ENCODE measurements at regions not wholly inside any gene's neighbourhood (a gene's known extent, or its start where the extent isn't known, plus 50 kb on each side); places are given as distances from the start of the nearest gene placed in this dataset.
"Not testable (repeated sequence)": the region's sequence is repeated elsewhere in the genome, so short reads cannot be mapped to it uniquely, and the experiment has no call there.

DNA sequence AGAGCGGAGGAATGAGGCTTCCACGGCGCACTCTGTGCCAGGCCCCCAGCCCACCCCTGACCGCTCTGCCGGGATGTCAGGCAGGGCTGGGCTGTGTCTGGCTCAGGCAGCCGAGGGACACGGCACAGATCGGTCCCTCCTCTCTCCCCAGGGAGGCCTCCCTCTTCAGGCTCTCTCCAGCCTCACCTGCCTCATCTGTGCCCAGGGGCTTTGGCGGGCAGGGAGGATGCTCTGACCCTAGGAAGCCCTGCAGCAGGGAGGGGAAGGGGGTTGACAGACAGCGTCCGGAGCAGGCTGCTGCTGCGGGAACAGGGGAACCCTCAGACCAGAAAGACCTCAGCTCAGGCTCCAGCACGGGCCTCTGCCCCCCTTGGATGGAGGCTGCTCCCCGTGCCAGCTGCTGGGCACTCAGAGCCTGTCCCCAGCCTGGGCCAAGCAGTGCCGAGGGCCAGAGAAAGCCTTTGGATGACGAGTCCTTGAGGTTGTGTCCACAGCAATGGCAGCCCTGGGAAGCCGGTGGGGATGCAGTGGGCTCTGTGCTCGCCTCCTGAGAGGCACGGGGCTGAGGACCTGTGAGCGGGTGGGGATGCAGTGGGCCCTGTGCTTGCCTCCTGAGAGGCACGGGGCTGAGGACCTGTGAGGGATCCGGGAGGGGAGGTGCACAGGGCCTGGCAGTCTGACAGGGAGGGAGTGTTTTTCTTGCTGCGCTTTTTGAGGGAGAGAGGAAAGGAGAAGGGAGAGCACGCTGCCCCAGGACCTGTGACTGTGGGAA is 66.9 kb downstream of the FOXL3 start:
- DNase-seq: no peak

DNA sequence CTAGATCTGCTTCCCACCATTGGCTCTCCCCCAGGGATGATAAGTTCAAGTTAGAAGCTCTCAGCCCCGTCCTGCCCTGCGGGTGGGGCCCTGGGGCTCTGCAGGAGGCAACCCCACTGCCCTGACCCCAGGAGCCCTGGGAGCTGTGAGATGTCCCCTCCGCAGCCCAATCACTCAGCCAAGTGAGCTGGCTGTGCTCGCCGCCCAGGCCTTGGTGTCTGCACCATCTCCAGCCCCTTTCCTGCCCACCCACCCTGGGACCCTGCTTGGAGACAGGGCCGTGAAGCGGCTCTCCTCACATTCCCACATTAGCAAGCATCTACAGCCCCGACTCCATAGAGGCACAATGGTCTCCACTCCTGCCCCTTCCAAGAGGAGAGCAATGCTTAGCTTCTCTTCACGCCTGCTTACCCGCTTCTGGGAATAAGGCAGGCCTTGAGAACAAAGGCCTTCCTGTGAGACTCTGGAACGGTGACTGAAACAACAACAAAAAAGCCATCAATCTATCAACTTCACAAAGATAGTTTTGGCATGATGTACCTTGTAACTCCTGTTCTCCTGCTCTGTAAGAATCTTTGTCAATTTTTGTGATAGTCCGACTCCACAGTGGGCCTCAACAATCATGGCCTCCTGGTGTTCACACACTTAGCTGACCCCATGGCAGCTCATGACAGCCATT is 67.7 kb downstream of the FOXL3 start:
- DNase-seq: no peak

DNA sequence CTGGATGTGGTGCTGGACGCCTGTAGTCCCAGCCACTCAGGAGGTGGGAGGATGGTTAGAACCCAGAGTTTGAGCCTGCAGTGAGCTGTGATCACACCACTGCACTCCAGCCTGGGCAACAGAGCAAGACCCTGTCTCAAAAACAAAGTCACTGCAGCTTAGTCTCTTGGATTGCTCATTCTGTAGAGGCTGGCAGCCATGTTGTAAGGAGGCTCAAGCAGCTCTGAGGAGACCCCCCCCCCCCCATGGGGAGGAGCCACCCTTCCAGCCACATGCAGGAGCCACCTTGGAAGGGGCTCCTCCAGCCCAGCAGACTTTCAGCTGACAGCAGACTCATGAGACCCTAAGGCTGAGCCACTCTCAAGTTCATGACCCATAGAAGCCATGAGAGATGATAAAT is 68.4 kb downstream of the FOXL3 start:
- no peak for DNase-seq

DNA sequence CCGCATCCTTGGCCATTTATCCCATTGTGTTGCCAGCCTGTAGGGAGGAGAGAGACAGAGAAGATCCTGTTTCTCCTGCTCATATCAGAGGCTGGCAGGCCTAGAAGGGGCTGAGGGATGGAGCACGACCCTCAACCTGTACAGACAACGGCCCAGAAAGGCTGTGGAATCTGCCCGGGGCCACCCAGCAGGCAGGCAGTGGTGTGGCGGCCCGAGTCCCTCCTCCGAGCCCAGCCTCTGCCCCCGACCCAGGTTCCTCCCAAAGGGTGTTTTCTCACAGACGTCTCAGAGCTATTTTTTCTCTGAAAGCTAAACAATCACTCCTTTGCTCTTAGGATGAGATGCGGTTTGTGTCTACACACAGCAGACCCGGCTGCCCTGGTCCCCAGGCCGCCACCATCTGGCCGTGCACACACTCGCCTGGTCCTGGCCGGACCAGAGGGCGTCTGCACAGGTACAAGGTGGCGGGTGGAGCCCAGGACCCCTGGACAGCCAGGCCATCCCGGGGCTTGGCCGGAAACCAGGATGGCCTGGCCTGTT is 69.3 kb downstream of the FOXL3 start:
- DNase-seq: no peak

DNA sequence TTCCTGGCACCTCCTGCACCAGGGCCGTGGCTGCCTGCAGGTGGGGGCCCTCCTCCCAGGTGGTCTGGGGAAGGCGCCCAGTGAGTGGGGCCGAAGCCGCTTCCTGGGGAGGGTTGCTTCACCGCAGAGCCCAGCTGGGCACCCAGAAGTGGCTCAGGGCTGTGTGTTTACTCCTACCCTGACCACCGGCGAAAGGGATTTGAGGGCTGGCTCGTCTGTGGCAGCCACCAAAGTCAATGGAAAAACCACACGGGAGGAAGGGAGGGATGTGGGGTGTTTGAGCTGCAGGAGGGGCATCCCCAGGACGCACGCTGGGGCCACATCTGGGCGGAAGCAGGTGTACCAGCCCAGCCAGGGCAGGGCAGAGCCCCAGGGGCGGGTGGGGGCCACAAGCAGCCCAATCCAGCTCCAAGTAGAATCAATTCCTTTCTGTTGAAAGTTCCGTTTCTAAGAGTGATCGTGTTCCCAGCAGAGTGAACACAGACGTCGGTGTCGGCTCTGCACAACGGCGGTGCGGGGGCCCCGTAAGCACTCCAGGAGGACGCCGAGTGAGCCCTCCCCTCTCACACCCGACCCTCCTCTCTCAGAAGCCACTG is 69.9 kb downstream of the FOXL3 start:
- peak; percentile 34 for DNase-seq

DNA sequence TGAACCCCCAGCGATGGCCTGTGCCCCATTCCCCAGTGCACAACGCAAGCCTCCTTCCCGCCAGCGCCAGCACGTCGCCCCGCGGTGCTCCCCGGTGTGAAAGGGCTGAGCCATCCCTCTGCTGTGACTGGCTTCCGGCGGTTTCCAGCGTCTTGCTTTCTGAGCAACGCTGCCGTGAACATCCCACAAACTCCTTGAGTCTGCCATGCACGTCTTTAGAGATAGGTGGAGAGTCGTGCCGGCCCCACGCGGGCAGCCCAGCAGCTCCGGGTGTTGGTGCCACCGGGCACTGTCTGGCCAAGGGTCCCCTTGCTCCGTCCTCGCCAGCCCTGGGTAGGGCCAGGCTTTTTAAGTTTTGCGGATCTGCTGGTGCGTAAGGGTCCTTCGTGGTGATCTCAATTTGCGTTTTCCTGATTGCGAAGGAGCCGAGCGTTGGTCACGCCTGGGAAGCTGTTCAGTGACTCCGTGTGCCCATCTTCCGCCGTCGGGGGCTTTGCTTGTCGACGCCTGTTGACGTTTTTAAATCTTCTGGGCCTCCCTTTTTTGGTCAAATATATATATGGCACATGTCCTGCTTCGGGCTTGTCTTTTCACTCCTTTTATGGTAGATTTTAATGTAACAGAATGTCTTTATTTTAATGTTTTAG is 70.6 kb downstream of the FOXL3 start:
- DNase-seq: peak; percentile 72

DNA sequence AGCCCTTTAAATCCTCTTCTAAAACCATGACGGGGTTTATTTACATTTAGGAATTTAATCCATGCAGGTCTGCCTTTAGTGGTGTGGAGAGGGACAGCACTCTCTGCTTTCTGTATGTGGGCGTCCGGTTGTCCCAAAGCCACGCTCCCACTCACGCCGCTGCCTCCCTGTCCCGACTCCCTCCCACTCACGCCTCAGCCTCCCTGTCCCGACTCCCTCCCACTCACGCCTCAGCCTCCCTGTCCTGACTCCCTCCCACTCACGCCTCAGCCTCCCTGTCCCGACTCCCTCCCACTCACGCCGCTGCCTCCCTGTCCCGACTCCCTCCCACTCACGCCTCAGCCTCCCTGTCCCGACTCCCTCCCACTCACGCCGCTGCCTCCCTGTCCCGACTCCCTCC is 71.2 kb downstream of the FOXL3 start:
- not testable (repeated sequence) for DNase-seq

DNA sequence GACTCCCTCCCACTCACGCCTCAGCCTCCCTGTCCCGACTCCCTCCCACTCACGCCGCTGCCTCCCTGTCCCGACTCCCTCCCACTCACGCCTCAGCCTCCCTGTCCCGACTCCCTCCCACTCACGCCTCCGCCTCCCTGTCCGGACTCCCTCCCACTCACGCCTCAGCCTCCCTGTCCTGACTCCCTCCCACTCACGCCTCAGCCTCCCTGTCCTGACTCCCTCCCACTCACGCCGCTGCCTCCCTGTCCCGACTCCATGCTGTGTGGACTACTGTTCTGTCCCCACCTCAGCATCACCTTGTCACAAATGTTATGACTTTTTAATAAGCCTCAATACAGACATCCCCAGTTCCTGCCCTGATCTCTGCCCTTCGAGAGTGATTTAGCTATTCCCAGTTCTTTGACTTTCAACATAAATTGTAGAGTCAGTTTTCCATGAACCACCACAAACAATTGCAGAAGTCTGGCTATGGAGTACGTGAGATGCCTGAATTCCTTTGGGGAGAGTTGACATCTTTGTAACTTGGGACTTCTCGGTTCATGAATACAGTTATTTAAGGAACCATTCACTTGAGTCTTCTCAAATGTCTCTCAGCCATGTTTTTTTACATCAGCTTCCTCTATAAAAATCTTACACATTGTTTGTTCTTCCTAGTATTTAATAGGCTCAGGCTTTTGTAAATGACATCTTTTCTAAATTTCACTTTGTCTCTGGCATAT is 71.9 kb downstream of the FOXL3 start:
- DNase-seq: no peak

DNA sequence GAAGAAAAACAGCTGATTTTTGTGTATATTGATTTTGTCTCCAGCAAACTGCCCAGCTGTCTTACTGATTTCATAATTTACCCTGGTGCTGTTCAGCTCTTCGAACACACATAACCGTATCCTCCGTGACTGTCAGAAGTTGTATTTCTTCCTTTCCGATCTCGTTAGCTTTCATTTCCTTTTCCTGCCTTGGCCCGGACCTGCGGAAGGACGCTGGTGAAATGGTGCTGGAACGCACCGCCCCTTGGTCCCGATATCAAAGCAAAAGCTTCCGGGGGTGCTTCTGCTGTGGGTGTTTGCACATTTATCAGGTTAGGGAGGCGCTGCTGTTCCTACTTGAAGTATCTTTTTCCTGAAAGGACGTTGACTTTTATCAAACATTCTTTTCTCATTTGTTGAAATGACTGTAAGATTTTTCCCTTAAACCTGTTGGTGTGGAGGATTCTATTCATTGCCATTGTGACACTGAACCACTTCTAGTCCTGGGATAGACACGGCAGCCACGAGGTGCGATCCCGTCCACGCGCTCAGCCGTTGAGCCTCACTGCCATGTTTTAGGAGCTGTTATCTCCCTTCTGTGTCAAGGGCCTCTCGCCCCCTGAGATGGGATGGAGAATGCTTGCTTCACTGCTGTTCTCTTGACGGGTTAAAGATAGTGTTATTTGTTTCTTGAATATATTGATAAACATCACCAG is 72.6 kb downstream of the FOXL3 start:
- DNase-seq: peak; percentile 60

DNA sequence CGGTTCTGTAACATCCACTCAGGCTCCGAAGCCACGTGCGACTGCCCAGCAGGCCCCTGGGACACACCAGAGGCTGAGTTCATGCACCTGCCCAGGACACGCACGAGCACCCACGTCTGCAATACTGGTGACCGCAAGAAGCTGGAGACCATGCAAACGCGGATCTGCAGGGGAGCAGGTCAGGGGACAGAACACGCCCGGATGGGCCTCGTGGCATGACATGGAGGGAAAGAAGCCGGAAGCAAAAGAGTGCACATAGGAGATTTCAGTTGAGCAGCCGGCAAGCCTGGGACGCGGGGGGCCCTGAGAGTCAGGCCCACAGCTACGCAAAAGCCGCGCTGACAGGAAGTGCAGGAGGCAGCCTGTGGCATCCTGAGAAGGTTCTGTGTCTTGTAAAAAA is 73.7 kb downstream of the FOXL3 start:
- no peak for DNase-seq

DNA sequence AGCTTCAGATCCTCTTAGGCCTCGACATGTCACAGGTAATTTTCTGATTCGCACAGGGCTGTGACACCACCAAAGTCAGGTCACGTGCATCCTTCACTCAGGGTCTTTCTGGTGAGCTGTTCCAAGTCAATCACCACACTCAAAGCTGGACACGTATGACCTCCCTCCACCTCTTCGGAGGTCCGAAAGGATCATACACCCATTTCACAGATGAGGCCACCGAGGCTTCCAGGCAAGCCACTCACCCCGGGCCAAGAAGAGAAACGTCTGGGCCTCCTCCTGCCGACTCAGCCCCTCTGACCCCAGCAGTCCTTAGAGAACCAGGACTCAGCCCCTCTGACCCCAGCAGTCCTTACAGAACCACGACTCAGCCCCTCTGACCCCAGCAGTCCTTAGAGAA is 74.6 kb downstream of the FOXL3 start:
- no peak for DNase-seq

DNA sequence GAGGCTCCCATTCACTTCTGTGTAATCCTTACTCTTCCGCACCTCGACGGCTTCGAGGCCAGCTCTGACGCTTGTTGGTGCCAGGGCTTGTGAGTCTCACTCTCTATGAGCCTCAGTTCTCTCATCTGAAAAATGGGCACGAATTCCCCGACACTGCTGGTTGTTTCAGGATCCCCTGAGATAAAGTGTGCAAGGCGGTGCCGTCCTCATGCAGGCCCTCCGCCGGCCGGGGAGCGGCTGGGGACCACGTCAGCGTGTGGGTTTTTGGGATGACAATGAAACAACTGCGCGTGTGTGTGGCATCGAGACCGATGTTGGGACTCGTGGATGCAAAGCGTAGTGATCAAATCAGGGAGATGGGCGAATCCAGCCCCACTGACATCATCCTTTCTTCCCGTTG is 75.6 kb downstream of the FOXL3 start:
- no peak for DNase-seq

DNA sequence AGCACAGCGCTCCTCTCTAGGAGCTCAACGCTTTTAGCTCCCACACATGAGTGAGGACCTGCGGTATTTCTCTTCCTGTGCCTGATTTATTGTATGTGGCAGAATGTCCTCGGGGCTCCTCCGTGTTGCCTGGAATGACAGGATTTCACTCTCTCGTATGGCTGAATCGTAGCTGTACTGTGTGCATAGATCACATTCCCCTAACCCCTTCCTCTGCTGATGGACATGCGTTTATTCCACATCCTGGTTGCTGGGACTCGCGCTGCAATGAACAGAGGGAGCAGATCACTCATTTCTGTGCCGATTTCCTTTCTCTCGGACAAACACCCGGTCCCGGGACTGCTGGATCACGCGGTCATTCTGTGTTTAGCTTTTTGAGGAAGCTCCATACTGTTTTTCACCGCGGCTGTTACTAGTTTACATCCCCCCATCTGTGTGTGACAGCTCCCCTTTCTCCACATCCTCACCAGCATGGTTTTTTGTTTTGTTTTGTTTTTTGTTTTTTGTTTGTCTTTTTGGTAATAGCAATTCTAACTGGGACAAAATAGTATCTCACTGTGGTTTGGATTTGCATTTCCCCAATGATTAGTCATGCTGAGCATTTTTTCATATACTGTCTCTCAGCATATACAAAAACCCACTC is 76.3 kb downstream of the FOXL3 start:
- no peak for DNase-seq

DNA sequence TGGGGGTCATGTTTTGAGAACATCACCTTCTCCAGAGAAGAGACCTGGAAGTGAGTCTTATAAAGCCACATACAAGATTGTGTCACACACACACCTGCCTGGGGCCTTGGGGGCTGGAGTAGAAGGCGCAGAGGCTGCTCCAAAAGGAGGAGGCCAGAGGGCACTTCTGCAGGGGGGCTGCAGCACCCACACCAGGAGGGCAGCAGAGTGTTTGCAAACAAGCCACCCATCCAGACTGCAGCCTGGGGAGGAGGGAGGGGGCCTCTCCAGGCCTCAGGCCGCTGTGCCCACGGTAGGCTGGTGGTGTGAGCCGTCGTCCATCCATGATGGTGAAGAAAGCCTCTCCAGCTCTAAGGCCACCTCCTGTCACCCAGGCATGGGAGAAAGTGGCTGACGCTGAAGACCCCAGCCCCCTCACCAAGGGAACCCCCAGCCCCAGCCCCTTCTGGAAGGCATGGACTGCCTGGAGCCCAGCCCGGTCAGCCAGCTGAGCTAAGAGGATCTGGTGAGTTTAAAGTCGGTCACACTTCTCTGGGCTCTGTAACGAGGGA is 77.5 kb downstream of the FOXL3 start:
- no peak for DNase-seq

DNA sequence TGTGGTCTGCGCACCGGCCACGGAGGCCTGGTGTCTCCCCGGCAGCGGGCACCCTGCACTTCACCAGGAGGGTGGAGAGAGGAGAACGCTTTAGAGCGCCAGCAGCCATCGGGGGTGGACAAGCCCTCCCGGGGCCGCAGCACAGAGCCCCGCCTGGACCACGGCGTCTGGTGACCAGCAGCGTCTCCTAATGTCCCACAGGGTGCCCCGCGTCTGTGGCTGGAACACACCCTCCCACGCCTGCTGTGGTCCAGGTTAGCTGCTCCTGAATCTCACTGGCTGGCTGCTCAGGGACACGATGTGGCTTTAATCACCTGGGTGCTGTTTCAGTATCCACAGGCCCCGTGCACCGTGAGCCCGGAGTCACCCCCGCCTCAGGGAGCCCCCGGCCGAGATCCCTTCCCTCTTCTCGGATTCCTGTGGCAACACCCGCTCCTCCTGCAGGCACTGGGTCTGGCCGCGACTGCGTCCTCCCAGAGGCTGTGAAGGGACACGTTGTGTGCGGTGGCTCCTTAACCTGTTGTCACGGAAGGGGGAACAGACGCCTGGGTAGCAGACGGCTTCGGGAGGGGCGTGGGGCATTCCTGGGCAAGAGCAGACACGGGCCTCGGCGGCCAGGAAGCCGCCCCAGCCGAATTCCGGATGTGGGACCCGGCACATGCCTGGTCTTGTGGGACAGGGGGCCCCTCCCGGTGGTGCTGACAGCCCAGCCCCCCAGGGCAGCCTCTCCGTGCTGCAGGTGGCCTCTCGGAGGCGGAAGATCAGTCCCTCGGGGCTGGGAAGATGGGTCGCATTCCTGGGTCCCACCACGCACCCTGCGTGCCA is 78.9 kb downstream of the FOXL3 start:
- no peak for DNase-seq

DNA sequence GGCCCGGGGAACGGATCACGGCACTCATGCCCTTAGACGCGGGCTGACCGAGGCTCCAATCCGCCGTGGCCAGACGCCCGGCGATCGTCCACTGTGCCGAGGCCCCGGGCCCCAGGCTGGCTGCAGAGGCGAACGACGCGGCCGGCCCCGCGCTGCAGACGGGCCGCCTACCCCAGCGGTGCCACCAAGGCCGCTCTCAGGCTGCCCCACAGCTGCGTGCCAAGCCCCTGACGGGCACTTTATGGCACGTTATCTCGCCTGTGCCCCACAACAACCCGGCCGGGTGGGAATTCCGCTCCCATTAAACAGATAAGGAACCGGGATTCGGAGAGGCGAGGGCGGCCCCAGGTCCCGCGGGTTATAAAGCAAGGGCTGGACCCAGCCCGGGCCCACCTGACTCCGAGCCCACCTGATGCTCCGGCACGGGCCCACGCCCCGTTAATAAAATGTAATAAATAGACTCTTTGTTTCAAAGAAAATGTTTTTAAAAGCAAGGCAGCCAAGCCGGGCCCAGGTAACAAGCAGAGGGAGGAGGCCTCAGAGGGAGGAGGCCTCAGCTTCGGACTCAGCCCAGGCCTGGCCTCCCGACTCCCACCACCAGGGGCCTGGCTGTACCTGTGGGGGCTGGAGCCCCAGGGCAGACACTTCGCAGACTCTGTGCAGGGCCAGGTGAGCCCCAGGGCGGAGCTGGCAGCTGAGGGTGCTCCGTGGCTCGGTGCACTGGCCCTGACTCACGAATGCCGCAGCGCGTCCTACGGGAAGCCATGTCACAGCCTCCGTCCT is 79.7 kb downstream of the FOXL3 start:
- no peak for DNase-seq

DNA sequence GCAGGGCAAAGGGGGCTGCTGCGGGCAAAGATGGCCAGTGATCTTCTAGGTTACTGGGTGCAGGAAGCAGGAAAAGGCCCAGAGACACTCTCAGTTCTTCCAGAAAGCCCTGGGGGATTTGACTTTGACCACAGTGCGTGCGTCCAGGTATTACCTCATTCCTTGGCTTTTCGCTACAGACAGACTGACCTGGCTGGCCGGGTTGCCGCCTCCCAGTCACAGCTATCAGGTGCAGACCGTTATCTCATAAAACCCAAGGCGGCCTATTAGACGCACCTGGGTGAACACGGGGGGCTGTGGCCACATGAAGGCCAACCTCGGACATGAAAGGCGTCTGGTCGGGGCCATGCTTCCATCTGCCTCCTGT is 80.3 kb downstream of the FOXL3 start:
- DNase-seq: no peak

DNA sequence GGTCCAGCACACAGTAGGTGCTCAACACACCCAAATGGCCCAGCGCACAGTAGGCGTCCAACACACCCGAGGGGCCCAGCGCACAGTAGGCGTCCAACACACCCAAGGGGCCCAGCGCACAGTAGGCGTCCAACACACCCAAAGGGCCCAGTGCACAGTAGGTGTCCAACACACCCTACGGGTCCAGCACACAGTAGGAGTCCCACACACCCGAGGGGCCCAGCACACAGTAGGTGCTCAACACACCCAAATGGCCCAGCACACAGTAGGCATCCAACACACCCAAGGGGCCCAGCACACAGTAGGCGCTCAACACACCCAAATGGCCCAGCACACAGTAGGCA is 80.8 kb downstream of the FOXL3 start:
- DNase-seq: no peak

DNA sequence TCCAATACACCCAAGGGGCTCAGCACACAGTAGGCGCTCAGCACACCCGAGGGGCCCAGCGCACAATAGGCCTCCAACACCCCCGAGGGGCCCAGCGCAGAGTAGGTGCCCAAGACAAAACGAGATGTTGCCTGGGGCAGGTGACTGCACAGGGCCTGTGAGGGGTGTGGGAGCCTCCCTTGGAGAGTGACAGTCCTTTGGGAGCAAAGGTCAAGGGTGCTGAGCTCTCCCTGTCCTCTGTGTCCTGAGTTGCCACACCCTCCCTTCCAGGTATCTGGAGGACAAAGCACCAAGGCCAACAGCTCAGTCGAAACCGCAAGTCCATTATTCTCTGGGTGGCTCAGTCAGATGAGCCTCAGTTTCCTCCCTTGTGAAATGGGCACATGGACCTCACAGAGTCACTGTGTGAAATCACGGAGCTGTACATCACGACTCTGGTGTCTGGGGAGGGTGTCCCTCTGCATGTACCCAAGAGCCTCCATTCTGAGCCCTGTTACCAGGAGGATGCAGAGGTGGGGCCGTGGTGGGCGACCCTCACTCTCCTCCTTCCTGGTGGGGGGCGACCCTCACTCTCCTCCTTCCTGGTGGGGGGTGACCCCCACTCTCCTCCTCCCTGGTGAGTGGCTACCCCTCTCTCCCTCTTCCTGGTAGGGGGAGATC is 81.3 kb downstream of the FOXL3 start:
- peak; percentile 33 for DNase-seq

Data from activated CD4-positive, alpha-beta T cell treated with anti-CD3 and anti-CD28 coated beads for 48 hours (primary cell).